ENCODE measurements at regions not wholly inside any gene's neighbourhood (a gene's known extent, or its start where the extent isn't known, plus 50 kb on each side); places are given as distances from the start of the nearest gene placed in this dataset.

DNA sequence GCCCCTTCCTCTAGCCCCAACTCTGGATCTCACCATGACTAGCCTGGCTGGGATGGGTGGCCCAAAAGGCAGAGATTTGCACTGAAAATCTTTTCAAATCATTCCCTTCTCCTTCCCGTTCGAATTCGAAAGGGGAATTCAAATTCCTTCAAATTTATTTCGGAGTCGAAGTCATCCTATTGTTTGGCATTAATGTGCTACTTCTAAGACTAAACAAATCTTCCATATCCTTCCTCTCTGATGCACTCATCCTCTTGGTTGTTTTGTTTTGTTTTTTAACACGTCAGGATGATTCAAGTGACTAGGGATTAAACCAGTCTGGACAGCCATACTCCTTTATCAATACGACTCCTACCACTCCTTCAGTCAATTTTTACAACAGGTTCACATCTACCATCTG is 95.5 kb upstream of the SGIP1 start:
- no peak overlapping the region for H3K4me3 Mint-ChIP-seq
- H3K4me3 ChIP-seq (ENCODE audit: low read length): no peak overlapping the region

DNA sequence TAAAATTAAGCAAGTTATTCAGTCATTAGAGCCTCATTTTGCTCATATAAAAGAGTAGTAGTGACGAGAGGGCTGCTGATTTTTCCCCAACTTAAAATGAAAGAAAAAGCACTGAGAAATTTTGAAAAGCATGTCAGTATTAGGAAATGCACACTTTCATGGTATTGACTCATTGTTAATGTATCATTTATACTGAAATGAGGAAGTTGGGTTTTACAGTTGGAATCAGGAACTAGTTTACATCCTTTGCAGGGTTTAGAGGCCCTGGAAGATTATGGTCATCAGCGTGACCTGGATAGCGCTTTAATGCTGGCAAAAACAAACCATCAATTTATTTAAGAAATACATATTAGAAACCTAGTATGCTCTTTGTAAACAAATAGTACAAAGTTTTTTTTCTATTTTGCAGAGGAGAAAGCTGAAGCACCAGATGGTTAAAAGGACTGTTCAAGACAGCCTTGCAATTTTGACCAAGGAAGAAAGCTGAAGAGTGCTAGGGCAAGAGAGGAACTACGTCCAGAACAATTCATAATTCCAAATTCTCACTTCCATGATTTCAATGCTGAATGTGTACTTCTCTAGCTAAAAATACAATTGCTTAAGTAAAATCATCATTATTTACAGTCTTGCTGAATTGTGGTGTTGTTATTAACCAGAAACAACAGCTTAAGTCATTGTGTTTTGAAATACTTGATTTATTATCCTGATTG is 94.8 kb upstream of the SGIP1 start:
- Histone ChIP-seq H3K9me3 (ENCODE audit: control insufficient read depth in 1 of 2, insufficient read depth in 1 of 2, low read length in 2 of 2) (no peaks in the 10 kb centered on the region), H3K4me1 (ENCODE audit: insufficient read depth, low read length) (peaks cover 7% of the 10 kb centered on the region), H3K27me3 (ENCODE audit: control insufficient read depth in 1 of 2, insufficient read depth in 2 of 2, low read length in 2 of 2) (no peaks in the 10 kb centered on the region), H3K36me3 (ENCODE audit: insufficient read depth, low read length) (no peaks in the 10 kb centered on the region), H3K4me3 (ENCODE audit: low read length) (no peak overlapping the region), H3K27ac (ENCODE audit: low read depth in 1 of 2, low read length in 2 of 2) (no peak overlapping the region)
- H3K27me3 Mint-ChIP-seq: no peaks in the 10 kb centered on the region
- TF ChIP-seq, protein P1, sequence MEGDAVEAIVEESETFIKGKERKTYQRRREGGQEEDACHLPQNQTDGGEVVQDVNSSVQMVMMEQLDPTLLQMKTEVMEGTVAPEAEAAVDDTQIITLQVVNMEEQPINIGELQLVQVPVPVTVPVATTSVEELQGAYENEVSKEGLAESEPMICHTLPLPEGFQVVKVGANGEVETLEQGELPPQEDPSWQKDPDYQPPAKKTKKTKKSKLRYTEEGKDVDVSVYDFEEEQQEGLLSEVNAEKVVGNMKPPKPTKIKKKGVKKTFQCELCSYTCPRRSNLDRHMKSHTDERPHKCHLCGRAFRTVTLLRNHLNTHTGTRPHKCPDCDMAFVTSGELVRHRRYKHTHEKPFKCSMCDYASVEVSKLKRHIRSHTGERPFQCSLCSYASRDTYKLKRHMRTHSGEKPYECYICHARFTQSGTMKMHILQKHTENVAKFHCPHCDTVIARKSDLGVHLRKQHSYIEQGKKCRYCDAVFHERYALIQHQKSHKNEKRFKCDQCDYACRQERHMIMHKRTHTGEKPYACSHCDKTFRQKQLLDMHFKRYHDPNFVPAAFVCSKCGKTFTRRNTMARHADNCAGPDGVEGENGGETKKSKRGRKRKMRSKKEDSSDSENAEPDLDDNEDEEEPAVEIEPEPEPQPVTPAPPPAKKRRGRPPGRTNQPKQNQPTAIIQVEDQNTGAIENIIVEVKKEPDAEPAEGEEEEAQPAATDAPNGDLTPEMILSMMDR (IDR thresholded peaks at IDR 0.05): no peak
- H3K4me3 Mint-ChIP-seq: no peak overlapping the region
- H3K36me3 Mint-ChIP-seq (ENCODE audit: low read depth): no peaks in the 10 kb centered on the region
- H3K4me1 Mint-ChIP-seq (ENCODE audit: low read depth): peaks cover 10% of the 10 kb centered on the region
- intact Hi-C loops (cut with DNase I, micrococcal nuclease): no loop called here
- ChIA-PET CTCF (no interaction called here), POLR2A (no interaction called here)
- DNase-seq (peak in 3 of 14 experiments; percentile 20 to 50 (median 39)), ATAC-seq (ENCODE audit: poor library complexity) (no peak)
- H3K9me3 Mint-ChIP-seq: no peaks in the 10 kb centered on the region
- no peak overlapping the region for H3K27ac Mint-ChIP-seq

More for the DNA sequence above, 95.5 kb upstream of the SGIP1 start:
- Mint-ChIP-seq H3K27ac (no peak overlapping the region), H3K36me3 (ENCODE audit: low read depth) (no peaks in the 10 kb centered on the region), H3K27me3 (no peaks in the 10 kb centered on the region), H3K9me3 (no peaks in the 10 kb centered on the region), H3K4me1 (ENCODE audit: low read depth) (peaks cover 9% of the 10 kb centered on the region)
- POLR2A ChIA-PET: no interaction called here
- Histone ChIP-seq H3K27ac (ENCODE audit: low read depth in 1 of 2, low read length in 2 of 2) (no peak overlapping the region), H3K9me3 (ENCODE audit: control insufficient read depth in 1 of 2, insufficient read depth in 1 of 2, low read length in 2 of 2) (no peaks in the 10 kb centered on the region), H3K27me3 (ENCODE audit: control insufficient read depth in 1 of 2, insufficient read depth in 2 of 2, low read length in 2 of 2) (no peaks in the 10 kb centered on the region), H3K4me1 (ENCODE audit: insufficient read depth, low read length) (peaks cover 7% of the 10 kb centered on the region), H3K36me3 (ENCODE audit: insufficient read depth, low read length) (no peaks in the 10 kb centered on the region)
- no peak for ATAC-seq (ENCODE audit: poor library complexity)
- no peak for DNase-seq
- TF ChIP-seq, protein P1 (IDR thresholded peaks at IDR 0.05): no peak
- CTCF ChIA-PET: no interaction called here
- intact Hi-C loops (cut with DNase I, micrococcal nuclease): no loop called here

DNA sequence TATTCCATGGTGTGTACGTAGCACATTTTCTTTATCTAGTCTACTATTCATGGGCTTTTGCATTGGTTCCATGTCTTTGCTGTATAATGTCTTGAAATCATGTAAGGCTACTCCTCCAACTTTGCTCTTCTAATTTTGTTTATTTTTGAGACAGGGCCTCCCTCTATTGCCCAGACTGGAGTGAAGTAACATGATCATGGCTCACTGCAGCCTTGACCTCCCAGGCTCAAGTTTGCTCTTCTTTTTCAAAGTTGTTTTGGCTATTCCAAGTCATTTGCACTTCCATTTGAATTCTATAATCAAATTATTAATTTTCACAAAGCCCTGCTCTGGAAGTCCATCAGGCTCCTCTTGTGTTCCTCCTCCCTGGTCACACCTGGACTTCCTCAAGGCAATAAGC is 90.2 kb upstream of the SGIP1 start:
- TF ChIP-seq, protein P1 (IDR thresholded peaks at IDR 0.05): no peak
- H3K4me1 Mint-ChIP-seq (ENCODE audit: low read depth): peaks cover 24% of the 10 kb centered on the region
- no peak overlapping the region for H3K27ac Mint-ChIP-seq
- H3K27me3 ChIP-seq (ENCODE audit: control insufficient read depth in 1 of 2, insufficient read depth in 2 of 2, low read length in 2 of 2): no peaks in the 10 kb centered on the region
- no peak overlapping the region for H3K4me3 ChIP-seq (ENCODE audit: low read length)
- ATAC-seq (ENCODE audit: poor library complexity) (no peak), DNase-seq (no peak)
- intact Hi-C loops (cut with DNase I, micrococcal nuclease): loop anchor here (2.0 to 5.0 kb wide), 2 partner anchors 71 to 107 kb away; no protein-coding TSS in a partner anchor
- H3K27ac ChIP-seq (ENCODE audit: low read depth in 1 of 2, low read length in 2 of 2): no peak overlapping the region
- ChIA-PET CTCF (interaction anchor here (3.5 to 5.5 kb wide), 2 partner anchors 7 to 194 kb away, joined by 40 to 172 read pairs; no protein-coding TSS in a partner anchor), POLR2A (interaction anchor here (0.6 to 3.2 kb wide), 4 partner anchors 68 to 197 kb away, joined by 3 to 26 read pairs (median 8); no protein-coding TSS in a partner anchor)
- no peaks in the 10 kb centered on the region for H3K9me3 Mint-ChIP-seq
- H3K27me3 Mint-ChIP-seq: no peaks in the 10 kb centered on the region
- no peaks in the 10 kb centered on the region for H3K36me3 Mint-ChIP-seq (ENCODE audit: low read depth)
- H3K36me3 ChIP-seq (ENCODE audit: insufficient read depth, low read length): no peaks in the 10 kb centered on the region
- H3K9me3 ChIP-seq (ENCODE audit: control insufficient read depth in 1 of 2, insufficient read depth in 1 of 2, low read length in 2 of 2): no peaks in the 10 kb centered on the region
- no peak overlapping the region for H3K4me3 Mint-ChIP-seq
- peaks cover 16% of the 10 kb centered on the region for H3K4me1 ChIP-seq (ENCODE audit: insufficient read depth, low read length)
